ENCODE measurements at regions not wholly inside any gene's neighbourhood (a gene's known extent, or its start where the extent isn't known, plus 50 kb on each side); places are given as distances from the start of the nearest gene placed in this dataset.

- H3K27ac ChIP-seq, result no peak overlapping the region
- ATAC-seq (no peak), DNase-seq (ENCODE audit: low read depth in 1 of 2, low spot score in 1 of 2) (no peak), FAIRE-seq (no peak)
- no peak overlapping the region for H3K4me2 ChIP-seq
- TF ChIP-seq HOXA7 (CRISPR knock-in tag; IDR thresholded peaks at IDR 0.05) (no peak), NFE2L2 (conservative IDR thresholded peaks at IDR 0.05; ENCODE audit: low read length) (no peak), KDM5A (IDR thresholded peaks at IDR 0.05) (no peak), CBX8 (IDR thresholded peaks at IDR 0.05) (no peak), FOSL2 (IDR thresholded peaks at IDR 0.05) (no peak), FOSL2 (CRISPR knock-in tag; IDR thresholded peaks at IDR 0.05) (no peak), NPAS2 (CRISPR knock-in tag; IDR thresholded peaks at IDR 0.05; ENCODE audit: borderline replicate concordance) (no peak), MAFK (IDR thresholded peaks at IDR 0.05; ENCODE audit: partially characterized antibody) (no peak), NR3C1 (IDR thresholded peaks at IDR 0.05) (no peak)
- TF ChIP-seq, protein P1, sequence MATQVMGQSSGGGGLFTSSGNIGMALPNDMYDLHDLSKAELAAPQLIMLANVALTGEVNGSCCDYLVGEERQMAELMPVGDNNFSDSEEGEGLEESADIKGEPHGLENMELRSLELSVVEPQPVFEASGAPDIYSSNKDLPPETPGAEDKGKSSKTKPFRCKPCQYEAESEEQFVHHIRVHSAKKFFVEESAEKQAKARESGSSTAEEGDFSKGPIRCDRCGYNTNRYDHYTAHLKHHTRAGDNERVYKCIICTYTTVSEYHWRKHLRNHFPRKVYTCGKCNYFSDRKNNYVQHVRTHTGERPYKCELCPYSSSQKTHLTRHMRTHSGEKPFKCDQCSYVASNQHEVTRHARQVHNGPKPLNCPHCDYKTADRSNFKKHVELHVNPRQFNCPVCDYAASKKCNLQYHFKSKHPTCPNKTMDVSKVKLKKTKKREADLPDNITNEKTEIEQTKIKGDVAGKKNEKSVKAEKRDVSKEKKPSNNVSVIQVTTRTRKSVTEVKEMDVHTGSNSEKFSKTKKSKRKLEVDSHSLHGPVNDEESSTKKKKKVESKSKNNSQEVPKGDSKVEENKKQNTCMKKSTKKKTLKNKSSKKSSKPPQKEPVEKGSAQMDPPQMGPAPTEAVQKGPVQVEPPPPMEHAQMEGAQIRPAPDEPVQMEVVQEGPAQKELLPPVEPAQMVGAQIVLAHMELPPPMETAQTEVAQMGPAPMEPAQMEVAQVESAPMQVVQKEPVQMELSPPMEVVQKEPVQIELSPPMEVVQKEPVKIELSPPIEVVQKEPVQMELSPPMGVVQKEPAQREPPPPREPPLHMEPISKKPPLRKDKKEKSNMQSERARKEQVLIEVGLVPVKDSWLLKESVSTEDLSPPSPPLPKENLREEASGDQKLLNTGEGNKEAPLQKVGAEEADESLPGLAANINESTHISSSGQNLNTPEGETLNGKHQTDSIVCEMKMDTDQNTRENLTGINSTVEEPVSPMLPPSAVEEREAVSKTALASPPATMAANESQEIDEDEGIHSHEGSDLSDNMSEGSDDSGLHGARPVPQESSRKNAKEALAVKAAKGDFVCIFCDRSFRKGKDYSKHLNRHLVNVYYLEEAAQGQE (IDR thresholded peaks at IDR 0.05), result no peak
- TF ChIP-seq, protein P2, sequence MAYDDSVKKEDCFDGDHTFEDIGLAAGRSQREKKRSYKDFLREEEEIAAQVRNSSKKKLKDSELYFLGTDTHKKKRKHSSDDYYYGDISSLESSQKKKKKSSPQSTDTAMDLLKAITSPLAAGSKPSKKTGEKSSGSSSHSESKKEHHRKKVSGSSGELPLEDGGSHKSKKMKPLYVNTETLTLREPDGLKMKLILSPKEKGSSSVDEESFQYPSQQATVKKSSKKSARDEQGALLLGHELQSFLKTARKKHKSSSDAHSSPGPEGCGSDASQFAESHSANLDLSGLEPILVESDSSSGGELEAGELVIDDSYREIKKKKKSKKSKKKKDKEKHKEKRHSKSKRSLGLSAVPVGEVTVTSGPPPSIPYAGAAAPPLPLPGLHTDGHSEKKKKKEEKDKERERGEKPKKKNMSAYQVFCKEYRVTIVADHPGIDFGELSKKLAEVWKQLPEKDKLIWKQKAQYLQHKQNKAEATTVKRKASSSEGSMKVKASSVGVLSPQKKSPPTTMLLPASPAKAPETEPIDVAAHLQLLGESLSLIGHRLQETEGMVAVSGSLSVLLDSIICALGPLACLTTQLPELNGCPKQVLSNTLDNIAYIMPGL (CRISPR knock-in tag; IDR thresholded peaks at IDR 0.05; ENCODE audit: borderline replicate concordance), result no peak
- 9% methylated on average over 3 of the region's 3 CpGs for WGBS (ENCODE audit: missing lambda C conversion rate)
- ChIA-PET POLR2A (no interaction called here), CTCF (no interaction called here)
- H3K4me3 ChIP-seq, result no peak overlapping the region
- no peaks in the 10 kb centered on the region for H3K4me1 ChIP-seq
- H3K9me3 ChIP-seq, result no peaks in the 10 kb centered on the region
Observed at GRCh38 chr3:153670577-153670976, 450.6 kb upstream of the ARHGEF26 start.

DNA sequence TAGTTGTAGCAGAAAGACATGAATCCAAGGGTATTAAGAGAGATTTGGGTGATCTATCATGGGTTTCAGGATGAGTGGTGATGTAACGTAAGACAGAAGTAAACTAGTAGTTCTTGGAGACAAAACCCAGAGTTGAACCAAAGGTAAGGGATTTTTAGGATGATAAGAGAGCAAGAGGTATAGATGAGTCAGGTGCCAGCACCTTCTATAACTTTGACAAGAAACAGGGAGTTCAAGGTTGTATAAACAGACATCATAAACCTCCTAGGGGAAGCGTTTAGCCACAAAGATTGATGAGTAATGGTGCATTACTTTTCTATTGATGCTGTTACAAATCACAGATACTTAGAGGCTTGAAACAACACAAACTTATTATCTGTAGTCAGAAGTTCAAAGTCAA is 447.3 kb upstream of the ARHGEF26 start:
- no peak overlapping the region for H3K4me3 ChIP-seq
- H3K27ac ChIP-seq, result no peak overlapping the region
- FAIRE-seq (no peak), ATAC-seq (no peak), DNase-seq (ENCODE audit: low read depth in 1 of 2, low spot score in 1 of 2) (no peak)
- H3K4me1 ChIP-seq, result no peaks in the 10 kb centered on the region
- H3K4me2 ChIP-seq, result no peak overlapping the region
- TF ChIP-seq, protein P3, sequence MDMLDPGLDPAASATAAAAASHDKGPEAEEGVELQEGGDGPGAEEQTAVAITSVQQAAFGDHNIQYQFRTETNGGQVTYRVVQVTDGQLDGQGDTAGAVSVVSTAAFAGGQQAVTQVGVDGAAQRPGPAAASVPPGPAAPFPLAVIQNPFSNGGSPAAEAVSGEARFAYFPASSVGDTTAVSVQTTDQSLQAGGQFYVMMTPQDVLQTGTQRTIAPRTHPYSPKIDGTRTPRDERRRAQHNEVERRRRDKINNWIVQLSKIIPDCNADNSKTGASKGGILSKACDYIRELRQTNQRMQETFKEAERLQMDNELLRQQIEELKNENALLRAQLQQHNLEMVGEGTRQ (IDR thresholded peaks at IDR 0.05), result no peak
- TF ChIP-seq FOSL2 (IDR thresholded peaks at IDR 0.05), result no peak
- no peak for TF ChIP-seq FOSL2 (CRISPR knock-in tag; IDR thresholded peaks at IDR 0.05)
- no peak for TF ChIP-seq NPAS2 (CRISPR knock-in tag; IDR thresholded peaks at IDR 0.05; ENCODE audit: borderline replicate concordance)
- no peak for TF ChIP-seq CTCF (IDR thresholded peaks at IDR 0.05)
- TF ChIP-seq BCL3 (IDR thresholded peaks at IDR 0.05), result no peak
- TF ChIP-seq HDAC2 (IDR thresholded peaks at IDR 0.05), result no peak
- TF ChIP-seq ZC3H11A (IDR thresholded peaks at IDR 0.05), result no peak
- no peak for TF ChIP-seq GATA3 (IDR thresholded peaks at IDR 0.05; ENCODE audit: borderline replicate concordance)
- TF ChIP-seq ZNF302 (CRISPR knock-in tag; IDR thresholded peaks at IDR 0.05), result no peak
- no peak for TF ChIP-seq RAD21 (conservative IDR thresholded peaks at IDR 0.05 in 1 of 2, IDR thresholded peaks at IDR 0.05 in 1 of 2)
- TF ChIP-seq HOXA7 (CRISPR knock-in tag; IDR thresholded peaks at IDR 0.05), result no peak
- TF ChIP-seq BHLHE40 (IDR thresholded peaks at IDR 0.05; ENCODE audit: low read depth, low read length), result no peak
- TF ChIP-seq EHF (CRISPR knock-in tag; IDR thresholded peaks at IDR 0.05), result no peak
- TF ChIP-seq ESRRA (IDR thresholded peaks at IDR 0.05; ENCODE audit: borderline replicate concordance, low read length), result no peak
- TF ChIP-seq RARB (CRISPR knock-in tag; IDR thresholded peaks at IDR 0.05), result no peak
- TF ChIP-seq, protein P4, sequence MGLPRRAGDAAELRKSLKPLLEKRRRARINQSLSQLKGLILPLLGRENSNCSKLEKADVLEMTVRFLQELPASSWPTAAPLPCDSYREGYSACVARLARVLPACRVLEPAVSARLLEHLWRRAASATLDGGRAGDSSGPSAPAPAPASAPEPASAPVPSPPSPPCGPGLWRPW (IDR thresholded peaks at IDR 0.05), result no peak
- no peak for TF ChIP-seq JUN (IDR thresholded peaks at IDR 0.05)
- TF ChIP-seq, protein P5, sequence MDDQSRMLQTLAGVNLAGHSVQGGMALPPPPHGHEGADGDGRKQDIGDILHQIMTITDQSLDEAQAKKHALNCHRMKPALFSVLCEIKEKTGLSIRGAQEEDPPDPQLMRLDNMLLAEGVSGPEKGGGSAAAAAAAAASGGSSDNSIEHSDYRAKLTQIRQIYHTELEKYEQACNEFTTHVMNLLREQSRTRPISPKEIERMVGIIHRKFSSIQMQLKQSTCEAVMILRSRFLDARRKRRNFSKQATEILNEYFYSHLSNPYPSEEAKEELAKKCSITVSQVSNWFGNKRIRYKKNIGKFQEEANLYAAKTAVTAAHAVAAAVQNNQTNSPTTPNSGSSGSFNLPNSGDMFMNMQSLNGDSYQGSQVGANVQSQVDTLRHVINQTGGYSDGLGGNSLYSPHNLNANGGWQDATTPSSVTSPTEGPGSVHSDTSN (IDR thresholded peaks at IDR 0.05), result no peak
- TF ChIP-seq PHF8 (IDR thresholded peaks at IDR 0.05; ENCODE audit: borderline replicate concordance, low read depth), result no peak
- ChIA-PET CTCF (no interaction called here), POLR2A (no interaction called here)
- 39% methylated on average over 2 of the region's 2 CpGs for WGBS (ENCODE audit: missing lambda C conversion rate)
- H3K9me3 ChIP-seq, result no peaks in the 10 kb centered on the region

Measured in A549 (cell line).